Eye (tissue), 1 donor: ENCODE measurements at regions not wholly inside any gene's neighbourhood (a gene's known extent, or its start where the extent isn't known, plus 50 kb on each side); places are given as distances from the start of the nearest gene placed in this dataset.
"Not testable (repeated sequence)": the region's sequence is repeated elsewhere in the genome, so short reads cannot be mapped to it uniquely, and the experiment has no call there.

ENCODE experiments used
- DNase-seq: peaks from one replicate; pipeline ENCODE4 v3.0.0-alpha.2; 2015

DNA sequence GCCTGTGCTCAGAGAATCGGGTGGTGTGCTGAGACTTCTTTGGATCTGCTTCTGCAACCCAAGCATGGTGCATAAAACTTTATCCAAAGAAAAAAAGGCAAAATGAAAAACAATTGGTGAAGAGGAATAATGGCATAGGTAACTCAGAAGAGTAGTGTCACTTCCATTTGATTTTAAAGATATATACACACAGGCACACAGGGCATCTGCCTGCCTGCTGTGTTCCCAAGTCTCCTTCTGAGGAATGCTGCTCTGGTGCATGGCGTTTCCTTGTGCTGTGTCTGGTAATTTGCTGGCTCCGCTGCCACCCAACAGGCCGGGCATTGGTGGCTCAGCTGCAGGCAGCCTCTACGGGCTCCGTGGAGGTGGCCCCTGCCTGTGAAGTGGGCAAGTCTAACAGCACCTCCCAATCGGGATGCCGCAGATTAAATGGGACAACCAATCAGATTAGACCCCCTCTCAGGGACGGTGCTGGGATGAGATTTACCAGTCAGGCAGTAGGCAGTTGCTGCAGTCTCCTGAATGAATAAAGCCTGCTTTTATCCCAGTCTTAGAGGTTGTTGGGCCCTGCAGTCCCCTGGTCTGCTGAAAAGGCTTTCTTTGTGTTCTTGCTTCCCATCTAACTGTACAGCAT, 253.7 kb upstream of the RASGRP1 start:
- no peak for DNase-seq

DNA sequence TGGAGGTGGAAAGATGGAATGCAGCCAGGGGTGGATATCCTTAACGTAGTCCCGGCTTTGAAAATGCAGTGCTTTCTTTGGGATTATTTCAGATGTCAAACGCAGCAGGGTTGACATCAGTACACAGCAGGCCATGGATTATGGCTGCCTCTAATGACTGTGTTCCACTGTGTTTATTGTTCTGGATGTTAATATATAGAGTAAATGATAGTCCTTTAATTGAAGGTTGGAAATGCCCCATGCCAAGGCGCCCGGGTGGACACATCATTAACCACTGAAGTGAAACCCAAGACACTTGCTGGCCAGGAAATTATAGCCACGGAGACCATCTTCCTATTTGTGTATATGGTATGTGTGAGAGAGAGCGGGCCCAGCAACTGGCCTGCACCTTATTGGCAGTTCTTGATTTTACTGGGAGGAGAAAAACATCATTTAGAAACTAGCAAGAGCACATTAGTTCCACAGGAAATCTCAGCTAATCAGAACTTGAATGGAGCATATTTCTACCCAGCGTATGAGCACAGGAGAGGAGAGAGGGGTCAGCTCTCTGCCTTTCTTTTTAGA, 254.9 kb upstream of the RASGRP1 start:
- DNase-seq: no peak

GRCh38 chr15:38823263-38823662, 258.6 kb upstream of the RASGRP1 start:
- DNase-seq: no peak

DNA sequence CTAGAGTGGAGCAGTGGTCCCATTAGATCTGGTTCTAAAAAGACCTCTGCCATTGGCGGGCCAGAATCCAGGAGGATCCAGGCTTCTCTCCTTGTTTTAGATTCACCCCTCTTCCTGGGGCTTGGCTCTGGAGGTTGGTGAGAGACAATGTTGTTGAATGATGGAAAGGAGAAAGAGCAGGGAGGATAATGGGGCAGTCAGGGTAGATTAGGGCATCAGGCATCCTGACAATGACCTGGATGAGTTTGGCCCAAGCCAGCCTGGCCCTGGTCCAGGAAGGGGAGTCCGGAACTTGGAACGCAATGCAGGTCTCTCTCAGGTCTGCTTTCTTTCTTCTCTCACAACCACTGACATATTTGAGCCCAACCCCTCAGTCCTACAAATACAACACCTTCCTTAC, 260.1 kb upstream of the RASGRP1 start:
- DNase-seq: no peak

DNA sequence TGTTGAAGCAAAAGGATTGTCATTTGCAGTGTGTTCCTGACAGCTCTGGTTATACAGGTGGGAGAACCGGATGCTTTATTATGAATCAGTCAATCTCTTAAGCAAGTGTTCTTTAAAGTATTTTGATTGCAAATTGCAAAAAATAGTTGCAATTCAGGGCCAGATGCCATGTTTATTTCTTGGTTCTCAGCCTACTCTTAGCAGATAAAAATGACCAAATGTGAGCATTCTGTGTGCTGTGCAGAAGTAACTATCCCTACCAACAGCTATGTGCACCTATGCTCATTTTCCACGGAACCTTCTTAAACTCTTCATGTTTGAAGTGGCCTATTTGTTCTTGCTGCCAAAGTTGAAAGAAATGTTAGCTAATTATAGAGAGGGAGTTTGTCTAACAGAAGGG, 262.3 kb upstream of the RASGRP1 start:
- DNase-seq: no peak

DNA sequence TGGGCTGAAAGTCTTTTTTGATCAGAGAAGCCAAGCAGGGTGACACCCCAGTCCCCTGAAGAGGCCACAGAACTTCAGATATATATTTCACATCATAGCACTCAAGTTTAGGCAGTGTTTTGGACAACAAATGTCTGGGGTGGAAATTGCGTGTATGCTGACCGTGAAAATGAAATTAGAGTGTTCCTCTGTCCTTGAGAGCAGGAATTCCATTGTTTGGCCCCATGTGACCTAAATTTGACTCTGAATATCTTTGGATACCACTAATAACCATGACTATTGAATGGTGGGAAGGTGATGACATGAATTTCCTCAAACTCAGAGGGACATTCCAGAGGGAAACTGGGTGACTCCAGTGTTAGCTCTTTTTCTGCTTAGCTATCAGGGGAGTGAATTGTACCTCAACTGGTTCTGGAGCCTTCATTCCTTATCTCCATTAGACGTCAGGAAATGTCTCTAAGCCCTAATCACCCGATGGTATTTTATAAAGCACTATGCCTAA, 263.5 kb upstream of the RASGRP1 start:
- DNase-seq: no peak

DNA sequence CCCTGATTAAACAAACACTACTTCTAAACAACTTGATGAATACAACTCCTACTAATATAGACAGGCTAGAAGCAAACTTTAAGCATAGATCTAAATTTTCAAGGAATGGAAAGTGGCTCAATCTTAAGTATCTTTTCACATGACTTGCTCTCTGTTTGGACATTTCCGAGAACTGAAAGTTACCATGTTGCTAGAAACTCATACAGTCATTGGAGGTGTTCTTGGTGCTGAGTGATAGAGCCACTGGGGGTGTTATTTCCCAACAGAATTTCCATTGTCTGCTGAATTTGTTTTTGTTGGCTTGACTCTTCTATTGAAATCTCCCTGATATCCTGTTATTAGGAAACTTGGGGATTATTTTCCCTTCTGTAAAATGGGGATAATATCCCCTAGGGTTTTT, 264.5 kb upstream of the RASGRP1 start:
- no peak for DNase-seq

GRCh38 chr15:38842226-38842625, 277.6 kb upstream of the RASGRP1 start:
- no peak for DNase-seq

GRCh38 chr15:38843051-38843501, 278.5 kb upstream of the RASGRP1 start:
- no peak for DNase-seq

GRCh38 chr15:38843736-38844590, 279.3 kb upstream of the RASGRP1 start:
- DNase-seq: no peak

- no peak for DNase-seq
Observed at GRCh38 chr15:38844736-38845135, 280.1 kb upstream of the RASGRP1 start.

- DNase-seq: no peak
Observed at GRCh38 chr15:38846346-38846745, 281.7 kb upstream of the RASGRP1 start.

DNA sequence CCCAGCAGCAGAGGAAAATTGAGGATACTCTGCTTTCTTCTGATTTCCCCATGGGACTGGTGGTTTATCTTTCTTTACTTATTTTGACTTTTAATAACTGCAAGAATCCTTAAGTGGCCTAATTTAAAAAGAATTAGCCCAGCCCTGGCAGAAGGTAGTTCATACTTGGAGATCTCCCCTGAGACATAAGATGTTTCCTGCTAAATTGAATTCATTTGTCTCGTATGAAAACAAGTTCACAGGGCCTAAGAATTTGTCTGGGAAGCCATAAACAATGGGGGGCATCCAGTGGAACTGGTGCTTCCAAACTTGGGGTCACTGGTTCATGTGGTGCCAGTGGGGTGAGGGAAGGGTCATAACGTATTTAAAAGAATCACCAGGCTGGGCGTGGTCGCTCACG, 283.1 kb upstream of the RASGRP1 start:
- DNase-seq: no peak

GRCh38 chr15:38849046-38849445, 284.4 kb upstream of the RASGRP1 start:
- no peak for DNase-seq

DNA sequence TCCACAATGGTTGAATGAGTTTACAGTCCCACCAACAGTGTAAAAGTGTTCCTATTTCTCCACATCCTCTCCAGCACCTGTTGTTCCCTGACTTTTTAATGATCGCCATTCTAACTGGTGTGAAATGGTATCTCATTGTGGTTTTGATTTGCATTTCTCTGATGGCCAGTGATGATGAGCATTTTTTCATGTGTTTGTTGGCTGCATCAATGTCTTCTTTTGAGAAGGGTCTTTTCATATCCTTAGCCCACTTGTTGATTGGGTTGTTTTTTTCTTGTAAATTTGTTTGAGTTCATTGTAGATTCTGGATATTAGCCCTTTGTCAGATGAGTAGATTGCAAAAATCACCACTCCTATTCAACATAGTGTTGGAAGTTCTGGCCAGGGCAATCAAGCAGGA, 287.6 kb upstream of the RASGRP1 start:
- not testable (repeated sequence) for DNase-seq

DNA sequence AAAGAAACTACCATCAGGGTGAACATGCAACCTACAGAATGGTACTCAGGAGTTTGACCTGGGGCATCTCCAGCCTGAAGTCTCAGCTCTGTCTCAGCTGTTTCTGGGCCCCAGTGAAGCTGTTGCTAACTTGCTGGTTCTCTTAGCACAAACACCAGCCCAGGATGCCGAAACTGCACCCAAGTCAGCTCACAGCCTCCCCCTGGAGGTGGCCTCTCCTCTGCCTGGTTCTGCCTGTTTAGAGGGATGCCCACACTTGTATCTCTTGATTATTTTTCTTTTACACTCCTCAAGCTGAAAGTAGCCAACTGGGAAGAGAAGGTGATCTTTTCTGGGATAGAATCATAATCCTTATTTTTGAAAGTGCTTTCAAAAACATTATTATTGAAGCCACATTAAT, 289.0 kb upstream of the RASGRP1 start:
- DNase-seq: no peak

- DNase-seq: no peak
Observed at GRCh38 chr15:38854506-38854905, 289.9 kb upstream of the RASGRP1 start.

GRCh38 chr15:38857814-38858213, 293.2 kb upstream of the RASGRP1 start:
- DNase-seq: no peak

DNA sequence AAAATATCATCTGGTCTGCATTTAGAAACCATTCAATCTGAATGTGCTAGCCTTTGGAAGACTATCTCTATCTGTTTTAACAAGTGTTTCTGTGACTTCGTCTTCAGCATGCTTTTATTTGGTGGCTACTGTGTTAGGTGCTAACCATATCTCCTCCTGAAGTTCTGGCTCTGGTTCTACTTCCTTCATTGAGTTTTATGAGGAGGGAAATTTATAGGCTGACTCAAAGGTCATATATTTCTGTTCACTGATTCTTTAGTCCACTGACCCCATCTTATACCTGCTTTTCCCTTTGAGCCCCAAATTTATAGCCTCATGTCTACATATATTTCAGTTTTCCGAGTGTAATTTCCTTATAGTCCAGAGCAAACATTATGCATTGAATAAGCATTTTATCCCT, 295.0 kb upstream of the RASGRP1 start:
- no peak for DNase-seq

DNA sequence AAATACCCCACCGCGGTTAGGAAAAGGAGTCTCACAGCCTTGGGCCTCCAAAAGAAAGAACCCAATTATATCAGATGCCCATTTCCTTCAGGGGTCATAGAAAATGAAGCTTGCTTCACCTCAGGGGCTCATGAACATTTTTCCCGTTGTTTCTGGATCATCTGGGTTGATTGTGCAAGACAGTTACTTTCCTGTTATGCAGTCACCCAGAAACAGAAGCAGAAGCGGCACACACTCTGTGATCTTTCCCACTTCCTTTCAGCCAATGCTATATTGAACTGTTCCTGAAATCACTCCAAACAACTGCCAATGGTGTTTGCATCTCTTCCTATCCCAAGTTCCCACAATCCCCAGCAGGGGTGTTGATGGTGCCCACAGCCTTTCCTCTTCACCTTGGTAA, 295.6 kb upstream of the RASGRP1 start:
- no peak for DNase-seq

GRCh38 chr15:38860674-38861073, 296.1 kb upstream of the RASGRP1 start:
- no peak for DNase-seq

- no peak for DNase-seq
Observed at GRCh38 chr15:38861108-38861507, 296.5 kb upstream of the RASGRP1 start.

- DNase-seq: no peak
Observed at GRCh38 chr15:38862099-38862498, 297.5 kb upstream of the RASGRP1 start.

DNA sequence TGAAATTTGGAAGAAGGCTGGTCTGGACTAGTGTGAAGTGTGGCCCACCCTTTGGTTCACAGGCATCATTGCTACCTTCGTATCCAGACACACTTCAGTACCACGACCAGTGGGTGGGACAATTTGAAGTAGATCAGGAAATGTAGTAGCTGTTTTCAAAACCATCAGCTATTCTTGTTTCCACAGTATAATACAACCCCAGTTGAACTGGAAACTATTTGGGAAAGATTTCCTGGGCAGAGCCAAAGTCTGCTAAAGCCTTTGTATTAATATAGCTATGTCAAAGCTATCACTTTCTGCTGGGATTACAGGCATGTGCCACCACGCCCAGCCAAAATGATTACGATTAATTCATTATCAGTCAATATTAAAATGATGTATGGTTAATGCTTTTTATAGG, 298.8 kb upstream of the RASGRP1 start:
- DNase-seq: no peak
